A549 (cell line): ENCODE measurements at regions not wholly inside any gene's neighbourhood (a gene's known extent, or its start where the extent isn't known, plus 50 kb on each side); places are given as distances from the start of the nearest gene placed in this dataset.

Experiments used
- ATAC-seq, 2 experiments: fragments of 200-7000 bp in 1 of 2; fragments of >200 bp in 1 of 2; cut with Nextera tagmentation in 1 of 2; cut with Tn5 transposase in 1 of 2; 3 replicates each; pipeline versions ENCODE4 v1.8.0 to v1.9.1; 2018 to 2020; ENCODE audit warnings: mild to moderate bottlenecking in 1 of 2, moderate library complexity in 1 of 2
- CTCF ChIA-PET: fragments of 300-600 bp; sonication (Branson Sonifier 250); formaldehyde crosslinking; extraction: SDS; loops from one replicate; lab custom pipeline; 2021; ENCODE audit warnings: antibody characterized with exemption, inconsistent platforms; lab: Yijun Ruan, JAX
- POLR2A ChIA-PET: fragments of 350-600 bp; formaldehyde crosslinking; extraction: SDS; loops from one replicate; lab custom pipeline; 2021; ENCODE audit warnings: antibody characterized with exemption, inconsistent platforms; lab: Yijun Ruan, JAX
- DNase-seq, 2 experiments: peaks; one replicate each; pipeline versions ENCODE4 v3.0.0 to v3.0.0-alpha.2; 2011 to 2016; ENCODE audit warnings: low read depth in 1 of 2, low spot score in 1 of 2
- FAIRE-seq: peaks from 2 replicates; lab custom pipeline; 2011; peaks lifted over from hg19 to GRCh38; lab: Jason Lieb, UNC
- H3K27ac ChIP-seq, 2 experiments: fragments of >200 bp; sonication (Bioruptor Twin); formaldehyde crosslinking; 3 replicates each; pipeline ENCODE4 v1.5.1; 2016 to 2017
- H3K4me1 ChIP-seq: fragments of >200 bp; sonication (Bioruptor Twin); formaldehyde crosslinking; 3 replicates; pipeline ENCODE4 v1.6.1; 2016
- H3K4me2 ChIP-seq: fragments of >200 bp; sonication (Bioruptor Twin); formaldehyde crosslinking; 3 replicates; pipeline ENCODE4 v1.6.1; 2016
- H3K4me3 ChIP-seq: fragments of >200 bp; sonication (Bioruptor Twin); formaldehyde crosslinking; 3 replicates; pipeline ENCODE4 v1.5.1; 2016
- H3K9me3 ChIP-seq: fragments of >200 bp; sonication (Bioruptor Twin); formaldehyde crosslinking; 3 replicates; pipeline ENCODE4 v1.6.1; 2016
- CBX8 ChIP-seq: fragments of 200-600 bp; sonication (generic); IDR thresholded peaks from 2 replicates; pipeline ENCODE4 v1.6.1; 2016
- EHF ChIP-seq: fragments of 250-450 bp; sonication (Bioruptor Pico); IDR thresholded peaks from 2 replicates; pipeline ENCODE4 v1.5.0; 2020; ENCODE audit warnings: mild to moderate bottlenecking
- ESRRA ChIP-seq: fragments of 150-350 bp; IDR thresholded peaks from 2 replicates; pipeline ENCODE4 v1.6.1; 2014; ENCODE audit warnings: mild to moderate bottlenecking, low read length, borderline replicate concordance
- FOXS1 ChIP-seq: fragments of 250-450 bp; sonication (Bioruptor Pico); IDR thresholded peaks from 2 replicates; pipeline ENCODE4 v1.5.0; 2020; ENCODE audit warnings: mild to moderate bottlenecking, moderate library complexity
- HEYL ChIP-seq: fragments of 250-450 bp; sonication (Bioruptor Pico); IDR thresholded peaks from 2 replicates; pipeline ENCODE4 v1.8.0; 2021; ENCODE audit warnings: mild to moderate bottlenecking, moderate library complexity
- JUN ChIP-seq, 2 experiments: fragments of >200 bp; sonication (Bioruptor Twin); formaldehyde crosslinking; IDR thresholded peaks; 2 replicates in 1 of 2; 3 replicates in 1 of 2; pipeline ENCODE4 v1.6.1; 2016 to 2017
- JUNB ChIP-seq: fragments of >200 bp; sonication (Bioruptor Twin); formaldehyde crosslinking; IDR thresholded peaks from 2 replicates; pipeline ENCODE4 v1.6.1; 2016
- KDM1A ChIP-seq: fragments of 200-600 bp; sonication (generic); IDR thresholded peaks from 2 replicates; pipeline ENCODE4 v1.6.1; 2016; ENCODE audit warnings: low read depth, mild to moderate bottlenecking
- KDM5A ChIP-seq: fragments of 200-600 bp; sonication (generic); IDR thresholded peaks from 2 replicates; pipeline ENCODE4 v1.6.1; 2016; ENCODE audit warnings: antibody characterized with exemption, mild to moderate bottlenecking
- MAZ ChIP-seq: fragments of 150-350 bp; IDR thresholded peaks from 2 replicates; pipeline ENCODE4 v1.6.1; 2014; ENCODE audit warnings: antibody characterized with exemption, low read depth, low read length, borderline replicate concordance
- NFE2L2 ChIP-seq: fragments of 150-350 bp; conservative IDR thresholded peaks from 2 replicates; pipeline ENCODE4 v1.6.1; 2014; ENCODE audit warnings: low read length
- NPAS2 ChIP-seq: fragments of 250-450 bp; sonication (Bioruptor Pico); IDR thresholded peaks from 2 replicates; pipeline ENCODE4 v1.8.0; 2022; ENCODE audit warnings: mild to moderate bottlenecking, moderate library complexity, borderline replicate concordance
- NR3C1 ChIP-seq: fragments of >200 bp; sonication (Bioruptor Twin); formaldehyde crosslinking; IDR thresholded peaks from 3 replicates; pipeline ENCODE4 v1.6.1; 2017
- PHF8 ChIP-seq: fragments of 200-600 bp; sonication (generic); IDR thresholded peaks from 2 replicates; pipeline ENCODE4 v1.6.1; 2016; ENCODE audit warnings: low read depth, mild to moderate bottlenecking, antibody characterized with exemption, moderate library complexity, borderline replicate concordance
- POLR2A ChIP-seq: IDR thresholded peaks from 2 replicates; pipeline ENCODE4 v1.6.1; 2012; ENCODE audit warnings: mild to moderate bottlenecking, low read length
- POLR2AphosphoS2 ChIP-seq: conservative IDR thresholded peaks from 2 replicates; pipeline ENCODE4 v1.6.1; 2012; ENCODE audit warnings: low read length, improper control_type of control experiment, inconsistent platforms
- RAD21 ChIP-seq, 2 experiments: fragments of >200 bp in 1 of 2; sonication (Bioruptor Twin) in 1 of 2; formaldehyde crosslinking in 1 of 2; IDR thresholded peaks in 1 of 2; conservative IDR thresholded peaks in 1 of 2; 2 replicates in 1 of 2; 3 replicates in 1 of 2; pipeline ENCODE4 v1.6.1; 2012 to 2018; ENCODE audit warnings: inconsistent platforms in 1 of 2
- RFX5 ChIP-seq: fragments of 450-650 bp; IDR thresholded peaks from 2 replicates; pipeline ENCODE4 v1.7.1; 2014; ENCODE audit warnings: antibody characterized with exemption, mild to moderate bottlenecking, moderate library complexity
- TP53 ChIP-seq: fragments of 250-450 bp; sonication (Bioruptor Pico); IDR thresholded peaks from 2 replicates; pipeline ENCODE4 v1.5.0; 2021; ENCODE audit warnings: mild to moderate bottlenecking, moderate library complexity
- ZC3H11A ChIP-seq: fragments of 450-650 bp; IDR thresholded peaks from 2 replicates; pipeline ENCODE4 v1.6.1; 2014; ENCODE audit warnings: antibody characterized with exemption, mild to moderate bottlenecking
- ZSCAN20 ChIP-seq: fragments of 250-450 bp; sonication (Bioruptor Pico); IDR thresholded peaks from 2 replicates; pipeline ENCODE4 v1.8.0; 2022; ENCODE audit warnings: mild to moderate bottlenecking, moderate library complexity
- WGBS: methylation state at CpG from one replicate; pipeline ENCODE4 v1.1.6; 2017; ENCODE audit errors: missing lambda C conversion rate; 5-methylcytosine and 5-hydroxymethylcytosine counted together
- TF ChIP-seq, protein P1 (sequence below): fragments of 200-600 bp; sonication (generic); IDR thresholded peaks from 2 replicates; pipeline ENCODE4 v1.6.1; 2016; ENCODE audit warnings: antibody characterized with exemption, mild to moderate bottlenecking, moderate library complexity
- TF ChIP-seq, protein P2 (sequence below): fragments of 250-450 bp; sonication (Bioruptor Pico); IDR thresholded peaks from 2 replicates; pipeline ENCODE4 v1.5.0; 2021; ENCODE audit warnings: mild to moderate bottlenecking, moderate library complexity, borderline replicate concordance

DNA sequence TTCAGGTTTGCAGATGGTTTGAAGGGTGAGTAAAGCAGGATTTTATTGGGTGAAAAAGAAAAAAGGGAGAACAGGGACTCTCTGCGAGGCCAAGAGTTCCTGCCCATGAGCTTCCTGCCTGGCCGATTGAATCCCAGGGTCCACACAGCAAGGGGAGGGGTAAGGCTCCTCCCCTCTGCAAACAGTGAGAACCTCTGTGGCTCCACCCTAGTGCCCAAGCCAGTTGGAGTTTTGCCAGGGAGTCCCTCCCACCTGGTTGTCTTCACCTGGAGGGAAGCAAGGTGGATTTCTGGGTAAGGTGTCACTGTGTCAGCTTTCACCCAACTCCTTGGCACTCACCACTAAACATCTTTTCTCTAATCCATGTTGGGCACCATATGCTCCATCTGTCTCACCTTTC is 70.9 kb downstream of the PDHA2 start:
- 5% methylated on average over 2 of the region's 2 CpGs for WGBS
- no peak overlapping the region for H3K27ac ChIP-seq
- H3K9me3 ChIP-seq = no peaks in the 10 kb centered on the region
- no peak overlapping the region for H3K4me2 ChIP-seq
- ChIA-PET POLR2A (no interaction called here), CTCF (no interaction called here)
- ATAC-seq (no peak), DNase-seq (no peak), FAIRE-seq (no peak)
- H3K4me1 ChIP-seq = no peaks in the 10 kb centered on the region
- TF ChIP-seq NR3C1 (no peak), CBX8 (no peak), POLR2A (no peak), POLR2AphosphoS2 (no peak), MAZ (no peak), KDM1A (no peak), RFX5 (no peak), TP53 (CRISPR knock-in tag) (no peak), ZC3H11A (no peak), HEYL (CRISPR knock-in tag) (no peak), KDM5A (no peak), ZSCAN20 (no peak)
- TF ChIP-seq, protein P1, sequence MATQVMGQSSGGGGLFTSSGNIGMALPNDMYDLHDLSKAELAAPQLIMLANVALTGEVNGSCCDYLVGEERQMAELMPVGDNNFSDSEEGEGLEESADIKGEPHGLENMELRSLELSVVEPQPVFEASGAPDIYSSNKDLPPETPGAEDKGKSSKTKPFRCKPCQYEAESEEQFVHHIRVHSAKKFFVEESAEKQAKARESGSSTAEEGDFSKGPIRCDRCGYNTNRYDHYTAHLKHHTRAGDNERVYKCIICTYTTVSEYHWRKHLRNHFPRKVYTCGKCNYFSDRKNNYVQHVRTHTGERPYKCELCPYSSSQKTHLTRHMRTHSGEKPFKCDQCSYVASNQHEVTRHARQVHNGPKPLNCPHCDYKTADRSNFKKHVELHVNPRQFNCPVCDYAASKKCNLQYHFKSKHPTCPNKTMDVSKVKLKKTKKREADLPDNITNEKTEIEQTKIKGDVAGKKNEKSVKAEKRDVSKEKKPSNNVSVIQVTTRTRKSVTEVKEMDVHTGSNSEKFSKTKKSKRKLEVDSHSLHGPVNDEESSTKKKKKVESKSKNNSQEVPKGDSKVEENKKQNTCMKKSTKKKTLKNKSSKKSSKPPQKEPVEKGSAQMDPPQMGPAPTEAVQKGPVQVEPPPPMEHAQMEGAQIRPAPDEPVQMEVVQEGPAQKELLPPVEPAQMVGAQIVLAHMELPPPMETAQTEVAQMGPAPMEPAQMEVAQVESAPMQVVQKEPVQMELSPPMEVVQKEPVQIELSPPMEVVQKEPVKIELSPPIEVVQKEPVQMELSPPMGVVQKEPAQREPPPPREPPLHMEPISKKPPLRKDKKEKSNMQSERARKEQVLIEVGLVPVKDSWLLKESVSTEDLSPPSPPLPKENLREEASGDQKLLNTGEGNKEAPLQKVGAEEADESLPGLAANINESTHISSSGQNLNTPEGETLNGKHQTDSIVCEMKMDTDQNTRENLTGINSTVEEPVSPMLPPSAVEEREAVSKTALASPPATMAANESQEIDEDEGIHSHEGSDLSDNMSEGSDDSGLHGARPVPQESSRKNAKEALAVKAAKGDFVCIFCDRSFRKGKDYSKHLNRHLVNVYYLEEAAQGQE = no peak
- H3K4me3 ChIP-seq = no peak overlapping the region

DNA sequence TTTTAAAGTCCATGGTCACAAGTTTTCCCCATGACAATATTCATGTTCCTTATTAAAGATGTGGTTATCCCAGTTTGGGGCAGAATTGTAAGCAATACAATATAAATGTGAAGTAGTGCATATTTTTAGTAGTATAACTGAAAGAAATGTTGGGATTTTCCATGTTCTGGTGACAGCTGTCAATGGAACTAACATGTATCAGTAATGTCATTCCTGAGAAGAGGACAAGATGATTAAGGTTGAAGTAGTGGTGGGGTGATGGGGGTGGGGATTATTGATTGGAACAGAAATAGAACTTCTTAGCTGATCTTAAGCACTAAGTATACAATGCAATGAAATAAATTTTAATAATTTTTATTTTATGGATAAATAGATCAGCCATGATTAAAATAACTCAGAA is 81.6 kb downstream of the PDHA2 start:
- ChIA-PET POLR2A (no interaction called here), CTCF (no interaction called here)
- ATAC-seq = no peak
- no peak for DNase-seq
- no peak overlapping the region for H3K27ac ChIP-seq
- no peak overlapping the region for H3K4me2 ChIP-seq
- FAIRE-seq = no peak
- no peak overlapping the region for H3K4me3 ChIP-seq
- H3K4me1 ChIP-seq = no peaks in the 10 kb centered on the region
- TF ChIP-seq RAD21 (conservative IDR thresholded peaks at IDR 0.05 in 1 of 2, IDR thresholded peaks at IDR 0.05 in 1 of 2) (no peak), NFE2L2 (no peak), JUNB (no peak), NR3C1 (no peak), ESRRA (no peak), NPAS2 (CRISPR knock-in tag) (no peak), ZC3H11A (no peak), JUN (IDR thresholded peaks at IDR 0.05) (no peak), MAZ (no peak), ZSCAN20 (no peak), POLR2AphosphoS2 (no peak), FOXS1 (CRISPR knock-in tag) (no peak), EHF (no peak), PHF8 (no peak)
- TF ChIP-seq, protein P1 = no peak
- TF ChIP-seq, protein P2, sequence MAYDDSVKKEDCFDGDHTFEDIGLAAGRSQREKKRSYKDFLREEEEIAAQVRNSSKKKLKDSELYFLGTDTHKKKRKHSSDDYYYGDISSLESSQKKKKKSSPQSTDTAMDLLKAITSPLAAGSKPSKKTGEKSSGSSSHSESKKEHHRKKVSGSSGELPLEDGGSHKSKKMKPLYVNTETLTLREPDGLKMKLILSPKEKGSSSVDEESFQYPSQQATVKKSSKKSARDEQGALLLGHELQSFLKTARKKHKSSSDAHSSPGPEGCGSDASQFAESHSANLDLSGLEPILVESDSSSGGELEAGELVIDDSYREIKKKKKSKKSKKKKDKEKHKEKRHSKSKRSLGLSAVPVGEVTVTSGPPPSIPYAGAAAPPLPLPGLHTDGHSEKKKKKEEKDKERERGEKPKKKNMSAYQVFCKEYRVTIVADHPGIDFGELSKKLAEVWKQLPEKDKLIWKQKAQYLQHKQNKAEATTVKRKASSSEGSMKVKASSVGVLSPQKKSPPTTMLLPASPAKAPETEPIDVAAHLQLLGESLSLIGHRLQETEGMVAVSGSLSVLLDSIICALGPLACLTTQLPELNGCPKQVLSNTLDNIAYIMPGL (CRISPR knock-in tag) = no peak
- H3K9me3 ChIP-seq = no peaks in the 10 kb centered on the region
